Neuronal stem cell (in vitro differentiated cells): ENCODE measurements at regions not wholly inside any gene's neighbourhood (a gene's known extent, or its start where the extent isn't known, plus 50 kb on each side); places are given as distances from the start of the nearest gene placed in this dataset.

ENCODE experiments used
- DNase-seq: peaks from one replicate; pipeline ENCODE4 v3.0.0-alpha.2; 2013; ENCODE audit warnings: low spot score
- H2AFZ ChIP-seq: one replicate; pipeline ENCODE4 v1.6.1; 2013; ENCODE audit warnings: mild to moderate bottlenecking, low read length, inconsistent platforms
- H2AK5ac ChIP-seq: 2 replicates; pipeline ENCODE4 v1.6.1; 2013; ENCODE audit warnings: low read depth, mild to moderate bottlenecking, inconsistent platforms, low read length, moderate library complexity, mixed read lengths
- H2BK120ac ChIP-seq: 2 replicates; pipeline ENCODE4 v1.6.1; 2013; ENCODE audit warnings: low read depth, mild to moderate bottlenecking, inconsistent platforms, low read length, moderate library complexity, mixed read lengths
- H2BK12ac ChIP-seq: one replicate; pipeline ENCODE4 v1.6.1; 2013; ENCODE audit warnings: low read length, inconsistent platforms
- H2BK15ac ChIP-seq: 2 replicates; pipeline ENCODE4 v1.6.1; 2013; ENCODE audit warnings: mild to moderate bottlenecking, low read length, inconsistent platforms, mixed read lengths
- H2BK5ac ChIP-seq: one replicate; pipeline ENCODE4 v1.6.1; 2013; ENCODE audit warnings: inconsistent platforms, mild to moderate bottlenecking, low read length, moderate library complexity
- H3K14ac ChIP-seq: one replicate; pipeline ENCODE4 v1.6.1; 2013; ENCODE audit warnings: low read length, inconsistent platforms
- H3K18ac ChIP-seq: 2 replicates; pipeline ENCODE4 v1.6.1; 2013; ENCODE audit warnings: low read length, inconsistent platforms
- H3K23ac ChIP-seq: 2 replicates; pipeline ENCODE4 v1.6.1; 2013; ENCODE audit warnings: low read depth, mild to moderate bottlenecking, mixed read lengths, low read length, inconsistent platforms; ENCODE audit not compliant: poor library complexity
- H3K27ac ChIP-seq: replicated peaks from 3 replicates; pipeline ENCODE4 v1.5.1; 2013; ENCODE audit warnings: low read length, inconsistent platforms
- H3K27me3 ChIP-seq, 3 experiments: 2 replicates each; pipeline ENCODE4 v1.6.1; 2013; ENCODE audit warnings: low read length in 3 of 3, mild to moderate bottlenecking in 2 of 3, inconsistent platforms in 1 of 3, low read depth in 1 of 3, mixed read lengths in 1 of 3, moderate library complexity in 1 of 3; ENCODE audit not compliant: control insufficient read depth in 3 of 3, insufficient read depth in 3 of 3
- H3K36me3 ChIP-seq, 2 donors: replicated peaks in 1 of 2; 2 replicates each; pipeline ENCODE4 v1.6.1; 2013; ENCODE audit warnings: low read length in 2 of 2; ENCODE audit not compliant: control insufficient read depth in 2 of 2, insufficient read depth in 2 of 2
- H3K4ac ChIP-seq: 2 replicates; pipeline ENCODE4 v1.6.1; 2013; ENCODE audit warnings: inconsistent platforms, mild to moderate bottlenecking, low read length, moderate library complexity
- H3K4me1 ChIP-seq, 2 donors: 1 replicate in 1 of 2; 2 replicates in 1 of 2; pipeline ENCODE4 v1.6.1; 2013; ENCODE audit warnings: low read length in 2 of 2, low read depth in 1 of 2; ENCODE audit not compliant: control insufficient read depth in 2 of 2, insufficient read depth in 1 of 2
- H3K4me2 ChIP-seq: one replicate; pipeline ENCODE4 v1.6.1; 2013; ENCODE audit warnings: mild to moderate bottlenecking, low read length, inconsistent platforms; ENCODE audit not compliant: insufficient read depth, poor library complexity, severe bottlenecking
- H3K4me3 ChIP-seq, 2 donors: 2 replicates each; pipeline ENCODE4 v1.5.1; 2013; ENCODE audit warnings: low read length in 2 of 2, mild to moderate bottlenecking in 2 of 2, inconsistent platforms in 1 of 2, moderate library complexity in 1 of 2
- H3K79me1 ChIP-seq: one replicate; pipeline ENCODE4 v1.6.1; 2013; ENCODE audit warnings: low read depth, mild to moderate bottlenecking, inconsistent platforms, low read length, moderate library complexity
- H3K9ac ChIP-seq: one replicate; pipeline ENCODE4 v1.6.1; 2013; ENCODE audit warnings: mild to moderate bottlenecking, low read depth, low read length, inconsistent platforms; ENCODE audit not compliant: poor library complexity
- H3K9me3 ChIP-seq, 2 donors: replicated peaks in 1 of 2; 2 replicates each; pipeline versions ENCODE3 to v1.6.1; 2013; ENCODE audit warnings: low read length in 2 of 2, mild to moderate bottlenecking in 2 of 2, inconsistent platforms in 1 of 2, low read depth in 1 of 2, mixed read lengths in 1 of 2, moderate library complexity in 1 of 2; ENCODE audit not compliant: control insufficient read depth in 2 of 2, insufficient read depth in 1 of 2
- H4K8ac ChIP-seq: one replicate; pipeline ENCODE4 v1.6.1; 2013; ENCODE audit warnings: low read depth, mild to moderate bottlenecking, inconsistent platforms, low read length, moderate library complexity
- H4K91ac ChIP-seq: one replicate; pipeline ENCODE4 v1.6.1; 2013; ENCODE audit warnings: low read length, low read depth, mild to moderate bottlenecking, inconsistent platforms; ENCODE audit not compliant: poor library complexity
- WGBS, 2 donors: extraction: QIAGEN DNeasy Blood & Tissue Kit; methylation state at CpG; one replicate each; pipeline ENCODE4 v1.1.7; 2013; ENCODE audit warnings: missing lambda C conversion rate in 2 of 2, mixed read lengths in 1 of 2; ENCODE audit not compliant: insufficient read length in 2 of 2, insufficient replicate concordance in 1 of 2; ENCODE audit errors: extremely low coverage in 2 of 2; 5-methylcytosine and 5-hydroxymethylcytosine counted together

- Histone ChIP-seq H3K79me1 (no peaks in the 10 kb centered on the region), H3K4me2 (no peak overlapping the region), H3K14ac (no peak overlapping the region), H3K18ac (no peak overlapping the region), H4K91ac (no peak overlapping the region), H4K8ac (no peak overlapping the region), H3K9ac (no peak overlapping the region), H2BK12ac (no peak overlapping the region), H3K4ac (no peak overlapping the region), H3K27me3 (peaks cover 0 to 73% (median 0%) of the 10 kb centered on the region in 3 experiments), H3K36me3 (no peaks in the 10 kb centered on the region), H2AFZ (no peak overlapping the region), H3K27ac (no peak overlapping the region), H3K4me1 (peaks cover 0 to 7% of the 10 kb centered on the region in 2 donors), H3K23ac (no peak overlapping the region), H3K4me3 (no peak overlapping the region), H2BK120ac (no peak overlapping the region), H2BK15ac (no peak overlapping the region), H2BK5ac (no peak overlapping the region), H2AK5ac (no peak overlapping the region), H3K9me3 (no peaks in the 10 kb centered on the region)
- no CpG with 5 or more reads among the region's 2 CpGs for WGBS, 2 donors
- DNase-seq, result no peak
Observed at GRCh38 chr3:61448378-61448777, 113.0 kb upstream of the PTPRG start.

GRCh38 chr3:61449327-61450040, 111.9 kb upstream of the PTPRG start:
- H2BK5ac ChIP-seq, result no peak overlapping the region
- no peaks in the 10 kb centered on the region for H3K9me3 ChIP-seq
- H2AK5ac ChIP-seq, result no peak overlapping the region
- H3K4me1 ChIP-seq, result peaks cover 4 to 12% of the 10 kb centered on the region in 2 donors
- H3K4ac ChIP-seq, result no peak overlapping the region
- no peak overlapping the region for H2BK15ac ChIP-seq
- H3K36me3 ChIP-seq, result no peaks in the 10 kb centered on the region
- no peak overlapping the region for H3K18ac ChIP-seq
- no peak overlapping the region for H2AFZ ChIP-seq
- no peak overlapping the region for H3K9ac ChIP-seq
- H3K27ac ChIP-seq, result no peak overlapping the region
- H3K79me1 ChIP-seq, result no peaks in the 10 kb centered on the region
- no peak overlapping the region for H2BK120ac ChIP-seq
- no peak overlapping the region for H4K8ac ChIP-seq
- no peak overlapping the region for H2BK12ac ChIP-seq
- H3K4me2 ChIP-seq, result no peak overlapping the region
- H4K91ac ChIP-seq, result no peak overlapping the region
- DNase-seq, result no peak
- H3K4me3 ChIP-seq, result no peak overlapping the region
- peaks cover 0 to 66% (median 0%) of the 10 kb centered on the region in 3 experiments for H3K27me3 ChIP-seq
- WGBS, 2 donors, result no CpG with 5 or more reads among the region's 3 CpGs
- H3K23ac ChIP-seq, result no peak overlapping the region
- H3K14ac ChIP-seq, result no peak overlapping the region

- Histone ChIP-seq H3K4me1 (peaks cover 5 to 12% of the 10 kb centered on the region in 2 donors), H3K23ac (no peak overlapping the region), H4K91ac (no peak overlapping the region), H2AK5ac (no peak overlapping the region), H3K27ac (no peak overlapping the region), H3K4me2 (no peak overlapping the region), H3K36me3 (no peaks in the 10 kb centered on the region), H3K79me1 (no peaks in the 10 kb centered on the region), H2BK15ac (no peak overlapping the region), H3K4ac (no peak overlapping the region), H3K27me3 (peaks cover 0 to 58% (median 0%) of the 10 kb centered on the region in 3 experiments), H2BK12ac (no peak overlapping the region), H3K18ac (no peak overlapping the region), H2BK5ac (no peak overlapping the region), H3K9ac (no peak overlapping the region), H4K8ac (no peak overlapping the region), H3K14ac (no peak overlapping the region), H3K4me3 (no peak overlapping the region), H3K9me3 (no peaks in the 10 kb centered on the region), H2AFZ (no peak overlapping the region), H2BK120ac (no peak overlapping the region)
- no peak for DNase-seq
- no CpG with 5 or more reads among the region's 2 CpGs for WGBS, 2 donors
Observed at GRCh38 chr3:61450866-61451265, 110.5 kb upstream of the PTPRG start.

- no CpG with 5 or more reads among the region's 4 CpGs for WGBS, 2 donors
Observed at GRCh38 chr3:61451841-61452240, 109.5 kb upstream of the PTPRG start.

More at GRCh38 chr3:61451841-61452240, 109.5 kb upstream of the PTPRG start:
- Histone ChIP-seq H3K9ac (no peak overlapping the region), H2BK12ac (no peak overlapping the region), H3K4ac (no peak overlapping the region), H3K4me2 (no peak overlapping the region), H3K4me1 (peaks cover 5 to 12% of the 10 kb centered on the region in 2 donors), H3K9me3 (no peaks in the 10 kb centered on the region), H2AK5ac (no peak overlapping the region), H3K27me3 (peaks cover 0 to 54% (median 0%) of the 10 kb centered on the region in 3 experiments), H3K27ac (no peak overlapping the region), H4K8ac (no peak overlapping the region), H4K91ac (no peak overlapping the region), H2BK15ac (no peak overlapping the region), H3K79me1 (no peaks in the 10 kb centered on the region), H3K18ac (no peak overlapping the region), H2BK120ac (no peak overlapping the region), H3K23ac (no peak overlapping the region), H2BK5ac (no peak overlapping the region), H3K14ac (no peak overlapping the region), H2AFZ (no peak overlapping the region), H3K4me3 (no peak overlapping the region), H3K36me3 (no peaks in the 10 kb centered on the region)
- no peak for DNase-seq
